ENCODE measurements at regions not wholly inside any gene's neighbourhood (a gene's known extent, or its start where the extent isn't known, plus 50 kb on each side); places are given as distances from the start of the nearest gene placed in this dataset.

- TF ChIP-seq HDAC2 (IDR thresholded peaks at IDR 0.05), result no peak
- no peak for TF ChIP-seq CBFB (IDR thresholded peaks at IDR 0.05; ENCODE audit: low read depth)
- TF ChIP-seq EP300 (IDR thresholded peaks at IDR 0.05; ENCODE audit: borderline replicate concordance in 1 of 2, control insufficient read depth in 1 of 2, low read depth in 2 of 2, low read length in 2 of 2), result no peak
- no peak for TF ChIP-seq RELA (IDR thresholded peaks at IDR 0.05; ENCODE audit: borderline replicate concordance, partially characterized antibody)
- TF ChIP-seq POLR2A (IDR thresholded peaks at IDR 0.05; ENCODE audit: low read depth, low read length), result no peak
- no peak for TF ChIP-seq CHD2 (IDR thresholded peaks at IDR 0.05; ENCODE audit: borderline replicate concordance, low read depth, low read length)
- TF ChIP-seq CTCF (IDR thresholded peaks at IDR 0.05 in 2 of 3, conservative IDR thresholded peaks at IDR 0.05 in 1 of 3; ENCODE audit: control insufficient read depth in 2 of 3, extremely low read depth in 1 of 3, insufficient read depth in 1 of 3, low read depth in 3 of 3, low read length in 3 of 3), result no peak
- no peak for TF ChIP-seq GABPA (IDR thresholded peaks at IDR 0.05; ENCODE audit: low read depth)
- no peak for TF ChIP-seq EZH2 (IDR thresholded peaks at IDR 0.05; ENCODE audit: borderline replicate concordance, control insufficient read depth, low read depth, low read length)
- no peak for TF ChIP-seq ZZZ3 (IDR thresholded peaks at IDR 0.05; ENCODE audit: control insufficient read depth, insufficient read length, low read depth)
- no peak for TF ChIP-seq USF2 (IDR thresholded peaks at IDR 0.05; ENCODE audit: borderline replicate concordance, low read depth, low read length)
- no peak for TF ChIP-seq CBX5 (IDR thresholded peaks at IDR 0.05; ENCODE audit: low read depth)
- no peak for TF ChIP-seq ZNF274 (IDR thresholded peaks at IDR 0.05; ENCODE audit: insufficient read depth, insufficient read length)
These were observed 154.6 kb downstream of the EVA1A start for GRCh38 chr2:75406131-75406581.

Data from GM12878 (cell line).